NCI-H69 (cell line): ENCODE measurements at regions not wholly inside any gene's neighbourhood (a gene's known extent, or its start where the extent isn't known, plus 50 kb on each side); places are given as distances from the start of the nearest gene placed in this dataset.
"Not testable (repeated sequence)": the region's sequence is repeated elsewhere in the genome, so short reads cannot be mapped to it uniquely, and the experiment has no call there.

Source experiments
- DNase-seq: peaks from one replicate; lab custom pipeline; 2025; lab: John Stamatoyannopoulos, UW

DNA sequence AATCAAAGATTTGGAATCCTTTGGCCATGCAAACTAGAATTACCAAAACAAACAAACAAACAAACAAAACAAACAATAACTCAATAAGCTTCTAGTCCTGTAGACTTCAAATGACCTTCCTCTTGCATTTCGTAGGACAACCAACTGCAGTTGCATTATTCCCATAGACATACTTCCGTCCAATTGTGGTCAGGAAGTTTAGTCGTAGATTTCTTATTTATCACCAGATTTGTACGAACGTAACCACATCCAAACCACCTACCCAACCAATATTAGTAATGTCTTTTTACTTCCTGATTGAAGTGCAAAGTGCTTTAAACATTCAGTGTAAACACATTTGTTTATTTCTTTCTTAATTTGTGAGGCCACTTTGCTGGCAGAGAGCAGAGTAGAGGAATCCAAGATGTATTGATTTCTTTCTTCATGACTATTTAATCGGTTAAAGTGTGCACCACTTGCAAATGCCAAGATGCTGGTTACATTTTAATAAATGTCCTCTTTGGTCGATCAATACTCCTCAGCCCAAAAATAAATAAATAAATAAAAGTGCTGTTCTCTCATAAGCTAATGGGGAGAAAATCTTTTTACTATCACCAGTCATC is 1745.6 kb upstream of the CELF4 start:
- no peak for DNase-seq

DNA sequence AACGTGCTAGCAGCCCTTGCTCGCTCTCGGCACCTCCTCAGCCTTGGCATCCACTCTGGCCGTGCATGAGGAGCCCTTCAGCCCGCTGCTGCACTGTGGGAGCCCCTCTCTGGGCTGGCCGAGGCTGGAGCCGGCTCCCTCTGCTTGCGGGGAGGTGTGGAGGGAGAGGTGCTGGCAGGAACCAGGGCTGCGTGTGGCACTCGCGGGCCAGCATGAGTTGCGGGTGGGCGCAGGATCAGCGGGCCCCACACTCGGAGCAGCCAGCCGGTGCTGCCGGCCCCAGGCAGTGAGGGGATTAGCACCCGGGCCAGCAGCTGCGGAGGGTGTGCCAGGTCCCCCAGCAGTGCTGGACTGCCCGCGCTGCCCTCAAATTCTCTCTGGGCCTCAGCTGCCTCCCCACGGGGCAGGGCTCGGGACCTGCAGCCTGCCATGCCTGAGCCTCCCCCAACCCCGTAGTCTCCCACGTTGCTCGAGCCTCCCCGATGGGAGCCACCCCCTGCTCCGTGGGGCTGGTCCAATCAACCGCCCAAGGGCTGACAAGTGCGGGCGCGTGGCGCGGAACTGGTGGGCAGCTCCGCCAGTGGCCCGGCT is 1743.4 kb upstream of the CELF4 start:
- not testable (repeated sequence) for DNase-seq

DNA sequence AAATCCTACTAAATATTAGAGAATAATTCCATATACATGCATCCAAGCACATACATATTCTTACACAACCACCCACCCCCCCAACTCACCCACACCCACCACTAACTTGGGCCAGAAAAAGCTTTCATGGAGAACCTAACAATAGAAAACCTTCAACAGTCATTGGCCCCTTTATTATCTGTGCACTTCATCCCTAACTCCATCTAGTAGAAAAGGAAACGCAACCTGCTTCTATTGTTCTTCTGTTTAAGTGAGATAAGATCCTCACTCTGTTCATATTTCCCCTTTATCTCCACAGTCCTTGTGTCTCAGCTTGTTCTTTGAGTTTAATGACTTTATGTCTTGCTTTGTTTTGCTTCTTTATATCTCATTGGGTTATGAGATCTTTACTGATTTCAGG is 1740.2 kb upstream of the CELF4 start:
- DNase-seq, result no peak

DNA sequence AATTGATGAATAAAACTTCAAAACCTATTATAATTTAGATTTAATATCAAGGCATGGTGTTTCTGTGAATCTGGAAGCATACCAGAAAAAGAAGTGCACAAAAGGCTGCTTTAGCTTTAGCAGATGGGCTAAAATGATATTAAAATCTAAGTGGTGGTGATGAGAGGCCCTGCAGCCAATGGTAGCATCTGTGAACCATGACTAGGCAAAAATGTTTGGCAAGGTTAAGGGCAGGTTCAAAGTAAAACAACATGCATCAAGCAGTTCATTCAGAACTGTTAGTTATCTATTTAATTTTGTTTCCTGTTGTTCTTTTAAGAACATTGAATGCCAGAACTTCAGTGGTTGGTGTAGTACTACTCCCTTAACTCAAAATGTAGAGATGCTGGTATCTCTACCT is 1736.9 kb upstream of the CELF4 start:
- no peak for DNase-seq

DNA sequence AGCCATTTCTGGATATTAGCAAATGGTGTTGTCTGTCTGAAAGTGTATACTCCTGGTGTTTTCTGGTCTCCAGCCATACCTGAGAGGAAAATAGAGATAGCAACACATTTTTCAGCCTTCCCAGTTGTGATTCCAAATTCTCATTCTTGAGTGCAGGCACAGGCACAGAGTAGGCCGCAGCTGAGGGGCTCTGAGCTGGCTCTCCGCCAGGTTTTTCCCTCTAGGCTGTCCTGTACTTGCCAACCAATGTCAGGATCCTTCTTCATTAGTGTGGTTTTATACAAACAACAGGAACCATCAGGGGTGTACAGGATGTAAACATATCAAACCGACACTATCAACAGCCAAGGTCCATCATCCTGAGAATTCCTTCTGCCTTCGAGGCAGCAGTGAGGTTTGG is 1733.6 kb upstream of the CELF4 start:
- DNase-seq, result peak; percentile 30

DNA sequence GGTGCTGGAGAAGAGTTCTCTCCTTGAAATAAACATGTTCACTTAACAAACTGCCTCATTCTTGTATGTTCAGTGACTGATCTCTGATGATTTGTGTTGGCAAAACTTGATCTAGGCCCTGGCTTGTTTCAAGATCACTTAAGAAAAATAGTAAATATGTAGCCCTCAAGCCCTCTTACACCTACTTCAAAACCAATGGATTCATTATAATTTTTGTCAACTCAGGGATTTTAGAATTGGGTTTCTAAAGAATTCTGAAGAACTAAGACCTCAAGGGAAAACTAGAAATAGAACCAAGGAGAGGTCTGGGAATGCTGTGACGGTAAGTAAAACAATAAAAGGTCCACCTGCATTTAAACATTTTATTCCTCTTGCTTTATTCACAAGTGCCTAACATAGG is 1731.6 kb upstream of the CELF4 start:
- no peak for DNase-seq

DNA sequence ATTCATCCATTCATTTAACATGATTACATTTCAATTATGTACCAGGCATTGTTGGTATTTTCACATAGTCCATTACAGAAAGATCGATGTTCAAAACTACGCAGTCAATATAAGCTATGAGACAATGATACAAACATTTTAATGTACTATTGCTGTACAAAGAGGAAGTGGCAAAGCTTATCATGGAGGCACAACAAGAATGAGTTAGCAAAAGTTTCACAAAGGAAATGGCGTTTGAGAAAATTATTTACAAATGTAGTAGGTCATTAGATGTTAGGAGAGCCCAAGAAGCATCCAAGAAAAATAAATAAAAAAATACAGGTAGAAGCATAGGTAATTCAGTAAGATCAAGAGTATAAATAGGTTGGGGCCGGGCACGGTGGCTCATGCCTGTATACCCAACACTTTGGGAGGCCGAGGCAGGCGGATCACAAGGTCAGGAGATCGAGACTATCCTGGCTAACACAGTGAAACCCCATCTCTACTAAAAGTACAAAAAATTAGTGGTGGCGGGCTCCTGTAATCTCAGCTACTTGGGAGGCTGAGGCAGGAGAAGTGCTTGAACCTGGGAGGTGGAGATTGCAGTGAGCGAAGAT is 1730.8 kb upstream of the CELF4 start:
- DNase-seq, result no peak

DNA sequence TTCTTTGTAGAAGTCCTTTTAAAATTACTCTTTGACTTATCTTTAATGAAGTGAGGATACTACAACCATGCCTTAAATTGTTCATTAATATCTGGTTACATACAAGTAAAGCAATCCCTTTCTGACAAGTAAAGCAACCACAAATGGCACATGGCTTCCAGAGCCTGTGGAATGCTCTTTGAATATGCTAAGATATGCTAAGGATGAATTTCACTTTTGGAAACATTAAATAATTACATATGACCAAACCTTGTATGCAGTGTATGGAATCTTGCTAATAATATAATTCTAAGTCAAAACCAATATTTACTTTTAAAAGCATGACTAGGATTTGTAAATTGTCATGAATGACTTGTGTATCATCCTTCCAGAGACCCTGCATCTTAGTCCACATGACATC is 1711.2 kb upstream of the CELF4 start:
- no peak for DNase-seq

DNA sequence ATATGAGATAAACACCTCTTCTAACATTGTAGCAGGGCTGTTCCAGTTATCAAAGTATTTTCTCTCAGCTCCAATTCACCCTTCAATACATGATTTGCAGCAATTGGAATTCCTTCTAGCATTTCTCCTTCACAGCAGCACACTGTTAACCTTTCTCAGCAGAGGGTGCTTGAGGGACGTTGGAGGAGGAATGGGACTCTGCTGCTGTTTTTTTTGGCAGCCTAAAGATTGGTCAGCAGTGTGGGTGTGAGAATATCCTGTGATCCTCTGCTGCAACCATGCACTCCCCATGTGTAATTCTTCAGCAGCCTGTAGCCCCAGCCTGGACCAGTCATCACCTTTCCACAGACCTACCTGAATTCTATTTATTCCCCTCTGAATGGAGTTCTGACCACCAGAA is 1708.9 kb upstream of the CELF4 start:
- no peak for DNase-seq

DNA sequence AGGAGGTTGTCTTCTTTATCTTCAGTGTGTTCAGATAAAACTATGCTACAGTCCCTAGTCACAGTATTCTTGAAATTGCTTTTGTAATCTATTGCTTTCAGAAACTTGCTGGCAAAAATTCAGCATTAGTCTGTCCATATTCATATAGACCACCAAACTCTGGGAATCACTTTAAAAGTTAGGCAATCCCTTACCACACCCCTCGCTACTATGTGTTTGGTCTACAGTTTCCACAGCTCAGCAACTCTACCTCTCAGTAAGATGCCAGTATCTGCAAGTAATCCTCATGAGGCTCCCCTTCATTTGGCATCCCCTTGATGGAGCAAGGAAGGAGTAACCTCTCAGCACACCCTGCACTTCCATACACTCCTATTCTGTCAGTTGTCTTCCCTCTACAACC is 1706.6 kb upstream of the CELF4 start:
- no peak for DNase-seq

DNA sequence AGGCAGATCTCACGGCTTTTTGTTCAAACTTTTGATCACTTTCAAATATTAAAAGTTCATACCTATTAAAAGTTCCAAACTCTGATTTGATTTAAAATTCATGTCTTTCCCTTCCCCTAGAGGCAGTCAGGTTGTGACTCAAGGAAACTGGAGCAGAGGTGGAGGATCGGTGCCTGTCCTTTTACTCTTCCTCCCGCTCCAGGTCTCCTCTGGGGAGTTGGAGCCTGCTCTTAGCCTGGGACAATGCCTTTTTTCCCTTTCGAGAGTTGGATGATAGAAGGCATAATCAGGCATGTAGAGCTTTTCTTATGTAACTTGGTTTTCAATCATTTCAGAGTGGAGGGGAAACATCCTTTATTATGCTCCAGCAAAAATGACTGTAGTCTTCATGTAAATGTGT is 1706.1 kb upstream of the CELF4 start:
- no peak for DNase-seq

DNA sequence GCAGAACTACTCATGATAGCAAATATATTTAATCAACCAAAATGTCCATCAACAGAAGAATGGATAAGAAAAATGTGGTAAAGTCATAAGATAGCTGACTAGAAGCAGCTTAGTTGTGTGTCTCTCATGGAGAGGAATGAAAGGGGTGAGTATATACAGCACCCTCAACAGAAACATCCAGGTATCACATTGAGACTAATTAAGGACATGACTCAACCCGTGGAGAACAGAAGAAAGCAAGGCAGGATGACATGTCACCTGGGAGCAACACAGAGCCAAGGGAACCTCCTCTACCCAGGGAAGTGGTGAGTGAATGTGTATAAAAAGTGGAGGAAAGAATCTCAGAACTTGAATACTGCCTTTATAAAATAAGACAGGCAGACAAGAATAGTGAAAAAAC is 1695.0 kb upstream of the CELF4 start:
- DNase-seq, result peak; percentile 44

DNA sequence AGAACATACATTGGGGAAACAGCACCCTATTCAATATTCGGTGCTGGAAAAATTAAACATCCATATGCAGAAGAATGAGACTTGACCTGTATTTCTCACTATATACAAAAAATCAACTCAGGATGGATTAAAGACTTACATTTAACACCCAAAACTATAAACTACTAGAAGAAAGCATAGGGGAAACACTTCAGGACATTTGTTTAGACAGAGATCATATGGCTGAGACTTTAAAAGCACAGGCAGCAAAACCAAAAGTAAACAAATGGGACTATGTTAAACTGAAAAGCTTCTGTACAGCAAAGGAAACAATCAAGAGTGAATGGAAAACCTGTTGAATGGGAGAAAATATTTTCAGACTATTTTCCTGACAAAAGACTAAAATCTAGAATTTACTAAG is 1694.1 kb upstream of the CELF4 start:
- no peak for DNase-seq

DNA sequence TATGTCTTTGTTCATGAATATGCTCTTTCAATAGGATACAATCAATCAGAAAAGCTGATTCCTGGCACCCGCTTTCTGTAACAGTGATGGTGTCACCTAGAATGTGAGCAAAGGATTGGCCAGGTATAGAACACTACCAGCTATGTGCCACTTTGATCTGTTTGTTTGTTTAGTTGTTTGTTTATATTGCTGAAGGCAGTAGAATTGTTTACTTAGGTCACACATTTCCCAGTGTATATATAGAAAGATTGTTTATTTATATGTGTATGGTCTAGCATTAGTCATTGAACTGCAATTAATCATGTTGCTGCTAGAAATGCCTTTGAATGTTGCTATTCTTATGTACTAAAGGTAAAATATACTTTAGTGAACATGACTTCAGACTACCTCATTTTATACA is 1678.6 kb upstream of the CELF4 start:
- no peak for DNase-seq

DNA sequence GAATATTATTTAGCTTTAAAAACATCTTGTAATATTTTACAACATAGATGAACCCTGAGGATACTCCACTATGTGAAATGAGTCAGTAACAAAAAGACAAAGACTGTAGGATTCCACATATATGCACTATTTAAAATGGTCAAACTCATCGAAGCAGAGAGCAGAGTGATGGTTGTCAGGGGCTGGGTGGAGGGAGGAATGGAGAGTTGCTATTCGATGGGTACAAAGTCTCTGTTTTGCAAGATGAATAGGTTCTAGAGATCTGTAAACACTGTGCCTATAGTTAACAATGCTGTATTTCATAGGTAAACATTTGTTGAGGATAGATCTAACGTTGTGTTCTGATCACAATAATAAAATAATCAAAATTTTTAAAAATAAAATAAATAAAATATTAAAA is 1675.9 kb upstream of the CELF4 start:
- DNase-seq, result peak; percentile 35

DNA sequence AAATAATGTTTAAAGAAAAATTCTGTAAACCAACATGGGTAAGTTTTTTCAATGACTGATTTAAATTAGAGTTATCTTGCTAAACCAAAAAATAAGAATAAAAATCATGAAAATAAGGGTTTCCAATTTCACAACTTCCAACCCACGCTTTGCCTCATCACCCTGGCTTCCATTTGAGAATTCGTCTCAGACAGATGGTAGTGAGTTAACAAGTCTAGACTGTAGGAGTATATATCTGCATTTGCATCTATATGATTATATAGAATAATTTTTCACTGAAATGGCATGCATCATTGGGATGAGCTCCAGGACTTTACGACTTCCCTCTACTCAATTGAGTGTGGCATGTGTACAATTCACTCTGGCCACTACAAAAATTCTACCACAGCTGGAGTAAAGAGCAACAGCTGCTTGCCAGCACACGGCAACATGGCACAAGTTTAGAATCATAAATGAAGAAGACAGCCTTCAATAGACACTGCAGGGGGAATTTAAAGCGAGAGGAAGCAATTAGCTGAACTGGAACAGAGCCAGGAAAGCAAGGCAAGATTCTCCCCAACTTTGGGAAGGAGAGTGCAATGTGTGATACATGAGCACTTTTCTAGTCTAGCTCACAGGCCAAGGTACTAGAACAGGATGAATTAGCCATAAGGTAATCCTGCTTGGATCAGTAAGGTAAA is 1673.5 kb upstream of the CELF4 start:
- DNase-seq, result peak; percentile 85

DNA sequence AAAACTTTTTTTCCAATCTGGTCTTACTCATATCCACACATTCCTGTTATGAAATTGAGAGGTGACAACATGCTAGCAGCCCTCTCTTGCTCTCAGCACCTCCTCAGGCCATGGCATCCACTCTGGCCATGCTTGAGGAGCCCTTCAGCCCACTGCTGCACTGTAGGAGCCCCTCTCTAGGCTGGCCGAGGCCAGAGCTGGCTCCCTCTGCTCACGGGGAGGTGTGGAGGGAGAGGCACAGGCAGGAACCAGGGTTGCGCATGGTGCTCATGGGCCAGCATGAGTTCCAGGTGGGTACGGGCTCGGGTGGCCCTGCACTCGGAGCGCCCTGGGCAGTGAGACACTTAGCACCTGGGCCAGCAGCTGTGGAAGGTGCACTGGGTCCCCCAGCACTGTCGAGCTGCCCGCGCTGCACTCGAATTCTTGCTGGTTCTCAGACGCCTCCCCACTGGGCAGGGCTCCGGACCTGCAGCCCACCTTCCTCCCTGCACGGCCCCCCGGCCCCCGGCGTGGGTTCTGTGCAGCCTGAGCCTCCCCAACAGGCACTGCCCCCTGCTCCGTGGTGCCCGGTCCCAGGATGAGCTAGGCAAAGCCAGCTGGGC is 1669.6 kb upstream of the CELF4 start:
- DNase-seq, result no peak

DNA sequence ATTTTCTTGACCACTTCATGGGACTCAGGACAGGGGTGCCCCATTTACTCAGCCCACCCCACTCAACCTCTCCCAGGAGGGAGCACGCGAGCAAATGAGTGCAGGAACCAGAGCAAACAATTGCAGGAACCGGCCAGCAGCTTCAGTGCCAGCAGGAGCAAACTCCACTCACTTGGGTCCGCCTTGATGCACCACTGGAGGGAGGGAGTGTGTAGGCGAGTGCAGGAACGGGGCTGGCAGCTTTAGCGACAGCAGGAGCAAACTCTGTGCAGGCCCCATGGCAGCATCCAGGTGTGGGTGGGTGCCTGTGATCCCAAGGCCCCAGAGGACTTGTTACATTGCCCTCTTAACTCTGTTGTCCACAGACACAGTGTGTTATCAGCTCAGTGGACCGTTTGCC is 1667.3 kb upstream of the CELF4 start:
- no peak for DNase-seq

DNA sequence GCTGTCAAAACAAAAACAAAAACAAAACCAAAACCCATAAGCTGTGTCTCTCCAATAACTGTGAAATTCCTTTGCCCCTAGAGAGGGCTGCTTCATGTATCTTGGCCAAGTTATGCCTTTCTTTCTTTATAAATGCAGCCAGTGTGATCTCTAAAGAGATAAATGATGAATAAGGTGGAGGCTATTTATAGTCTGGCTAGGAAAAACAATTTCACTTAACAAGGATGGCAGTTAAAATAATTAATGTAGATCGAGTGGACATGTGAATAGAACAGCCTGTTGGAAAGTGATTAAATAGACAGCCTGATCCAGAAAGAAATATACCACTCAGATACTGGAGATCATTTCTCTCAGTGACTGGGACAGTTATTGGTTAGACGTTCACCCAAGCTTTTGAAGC is 1666.9 kb upstream of the CELF4 start:
- DNase-seq, result no peak

DNA sequence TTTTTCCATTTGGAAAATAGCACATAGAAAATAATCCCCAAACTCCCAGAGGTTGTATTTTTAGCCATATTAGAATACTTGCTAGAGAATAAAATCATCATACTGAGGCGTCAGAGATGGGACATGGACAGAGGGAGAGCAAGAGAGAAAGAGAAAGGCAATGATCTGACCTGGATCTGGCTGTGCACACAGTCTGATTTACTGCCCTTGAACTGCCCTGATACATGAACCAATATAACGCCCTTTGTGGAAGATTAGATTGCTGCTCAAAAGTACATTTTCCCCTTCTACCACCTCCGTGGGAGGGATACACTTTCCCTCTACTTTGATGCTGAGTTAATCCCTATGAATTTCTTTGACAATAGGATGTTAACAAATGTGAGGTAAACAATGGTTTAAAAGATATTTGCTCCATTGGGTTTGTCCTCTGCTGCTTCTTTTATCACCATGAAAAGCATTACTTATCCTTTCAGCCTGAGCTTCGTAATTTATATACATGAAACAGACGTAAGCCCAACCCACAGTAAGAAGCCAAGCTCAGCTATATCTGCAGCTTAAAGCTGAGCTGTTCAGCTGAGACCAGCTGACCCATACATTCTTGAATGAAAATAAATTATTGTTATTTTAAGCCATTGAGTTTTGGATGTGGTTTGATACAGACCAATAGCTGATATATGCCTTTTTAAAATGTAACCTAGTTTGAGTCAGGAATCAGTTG is 1664.6 kb upstream of the CELF4 start:
- no peak for DNase-seq

DNA sequence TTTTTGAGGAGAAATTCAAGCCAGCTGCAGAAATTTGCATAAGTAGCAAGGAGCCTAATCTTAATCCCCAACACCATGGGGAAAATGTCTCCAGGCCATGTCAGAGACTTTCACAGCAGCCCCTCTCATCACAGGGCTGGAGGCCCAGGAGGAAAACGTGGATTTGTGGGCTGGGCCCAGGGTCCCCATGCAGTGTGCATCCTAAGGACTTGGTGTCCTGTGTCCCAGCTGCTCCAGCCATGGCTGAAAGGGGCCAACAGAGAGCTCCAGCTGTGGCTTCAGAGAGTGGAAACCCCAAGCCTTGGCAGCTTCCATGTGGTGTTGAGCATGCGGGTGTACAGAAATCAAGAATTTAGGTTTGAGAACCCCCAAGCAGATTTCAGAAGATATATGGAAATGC is 1662.2 kb upstream of the CELF4 start:
- not testable (repeated sequence) for DNase-seq

DNA sequence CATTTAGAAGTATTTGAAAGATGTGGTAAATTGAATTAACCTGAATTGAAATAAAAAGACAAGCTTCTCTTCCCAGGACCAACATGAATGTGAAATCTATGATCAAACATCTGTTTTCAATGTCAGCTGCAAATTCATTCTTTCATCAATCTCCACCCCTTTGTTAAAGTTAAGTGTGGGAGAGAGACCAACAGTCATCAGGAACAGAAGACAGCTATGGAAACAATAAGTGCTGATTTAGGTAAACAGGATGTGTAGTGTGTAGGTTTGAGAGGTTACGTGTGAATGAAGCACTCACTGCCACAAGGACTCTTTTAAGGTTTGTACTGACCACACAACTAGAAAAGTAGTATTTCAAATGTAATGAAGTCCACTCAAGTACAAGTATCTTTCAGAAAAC is 1659.8 kb upstream of the CELF4 start:
- peak; percentile 76 for DNase-seq
